Limb (tissue), 2 donors: ENCODE measurements at regions not wholly inside any gene's neighbourhood (a gene's known extent, or its start where the extent isn't known, plus 50 kb on each side); places are given as distances from the start of the nearest gene placed in this dataset.

Source experiments
- DNase-seq, 2 donors: peaks; one replicate each; pipeline ENCODE4 v3.0.0-alpha.2; 2016; ENCODE audit errors: extremely low spot score in 2 of 2

DNA sequence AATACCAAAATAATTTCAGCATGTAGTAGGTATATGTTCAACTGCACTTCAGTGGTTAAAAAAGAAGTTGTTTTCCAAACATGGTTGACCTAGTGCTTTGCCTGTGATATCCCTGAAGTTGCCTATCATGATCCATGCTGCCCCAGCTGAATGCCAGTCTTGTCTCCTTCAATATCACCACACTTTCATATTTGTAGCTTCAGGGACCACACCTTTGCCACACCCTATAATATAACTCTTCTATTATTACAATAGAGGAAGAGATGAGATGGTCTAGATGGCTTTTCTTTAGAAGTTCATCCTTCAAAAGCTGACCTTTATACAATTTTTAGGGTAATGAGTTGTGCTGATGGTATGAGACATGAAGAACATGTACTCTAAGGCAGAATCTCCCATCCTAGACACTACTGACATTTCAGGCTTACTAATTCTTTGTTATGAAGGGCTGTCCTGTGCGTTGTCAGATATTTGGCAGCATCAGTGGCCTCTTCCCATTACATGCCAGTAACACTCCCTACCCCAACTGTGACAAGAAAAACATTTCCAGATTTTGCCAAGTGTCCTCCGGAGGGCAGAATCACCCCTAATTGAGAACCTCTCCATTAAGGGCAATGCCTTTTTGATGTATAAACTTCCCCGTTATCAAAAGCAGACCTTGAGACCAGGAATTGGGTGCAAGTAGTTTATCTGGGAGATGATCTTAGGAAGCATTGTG lies 76.2 kb upstream of the PLCL2 start:
- no peak for DNase-seq

DNA sequence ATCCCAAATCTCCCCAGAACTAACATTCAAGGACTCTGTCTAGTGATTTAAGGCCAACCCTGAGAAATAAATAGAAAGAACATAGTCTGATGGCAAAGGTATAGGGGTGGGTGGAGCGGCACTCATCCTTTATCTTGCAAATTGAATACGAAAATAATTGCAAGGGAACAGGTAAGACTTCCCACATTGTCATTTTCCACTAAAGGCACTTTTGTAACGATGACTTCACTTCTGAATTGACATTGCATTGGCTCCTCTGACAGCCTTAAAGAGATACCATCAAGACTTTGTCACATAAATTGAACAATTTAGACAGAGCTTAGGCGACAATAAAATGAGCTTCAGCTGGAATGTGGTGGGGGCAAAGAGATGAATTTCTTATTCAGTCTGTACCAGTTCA lies 75.3 kb upstream of the PLCL2 start:
- no peak for DNase-seq

- DNase-seq = no peak
Measured at GRCh38 chr3:16809993-16810392, 74.8 kb upstream of the PLCL2 start.

DNA sequence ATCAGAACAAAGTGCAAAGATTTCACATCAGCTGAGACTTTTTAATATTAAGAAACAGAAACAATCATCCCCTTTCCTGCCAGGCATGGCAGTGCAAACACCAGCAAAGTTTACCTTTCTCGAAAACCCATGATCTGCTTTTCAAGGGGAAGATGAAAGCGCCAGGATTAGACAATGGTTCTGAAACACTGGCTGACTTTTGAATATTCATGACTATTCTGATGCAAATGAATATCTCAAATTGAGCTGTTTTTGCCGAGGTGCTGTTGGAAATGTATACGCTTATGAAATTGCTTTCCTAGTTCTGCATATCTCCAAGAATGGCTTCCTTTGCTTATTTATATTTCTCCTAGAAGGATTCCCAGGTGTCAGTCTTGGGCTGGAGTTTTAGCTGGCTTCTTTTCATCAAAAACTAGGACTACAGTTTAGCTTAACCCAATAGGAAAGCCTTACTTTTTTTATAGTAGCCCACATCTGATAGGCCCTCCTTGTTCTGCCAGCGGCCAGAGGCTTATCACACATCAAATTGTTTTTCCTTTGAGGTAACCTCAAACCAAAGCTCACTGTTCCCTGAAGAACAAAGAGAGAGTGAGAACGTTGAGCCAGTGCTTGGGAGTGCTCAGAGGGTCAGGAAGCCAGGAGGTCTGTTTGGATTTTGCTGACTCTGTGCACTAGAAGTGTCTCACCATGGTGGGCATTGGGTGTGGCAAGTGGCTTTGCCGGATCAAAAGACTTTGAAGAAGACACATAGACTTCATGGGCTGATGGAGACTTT lies 74.0 kb upstream of the PLCL2 start:
- no peak for DNase-seq

DNA sequence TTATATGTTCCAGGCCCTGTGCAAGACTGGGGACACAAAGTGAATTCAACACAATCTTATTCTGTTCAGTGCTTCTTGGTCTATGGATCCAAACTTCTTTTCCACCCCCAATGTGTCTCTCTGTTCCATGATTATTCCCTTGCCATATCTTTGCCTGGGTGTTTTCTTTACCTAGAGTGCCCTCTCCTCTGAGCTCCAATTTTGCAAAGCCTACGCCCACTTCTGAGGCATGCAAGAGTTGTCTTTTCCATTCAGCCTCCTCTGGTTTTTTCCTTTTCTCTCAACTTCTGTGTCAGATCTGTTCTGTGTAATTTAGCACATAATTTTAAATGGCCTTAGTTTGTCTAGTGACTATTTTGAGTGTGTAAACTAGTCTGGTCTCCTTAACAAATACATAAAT lies 72.8 kb upstream of the PLCL2 start:
- DNase-seq = no peak

DNA sequence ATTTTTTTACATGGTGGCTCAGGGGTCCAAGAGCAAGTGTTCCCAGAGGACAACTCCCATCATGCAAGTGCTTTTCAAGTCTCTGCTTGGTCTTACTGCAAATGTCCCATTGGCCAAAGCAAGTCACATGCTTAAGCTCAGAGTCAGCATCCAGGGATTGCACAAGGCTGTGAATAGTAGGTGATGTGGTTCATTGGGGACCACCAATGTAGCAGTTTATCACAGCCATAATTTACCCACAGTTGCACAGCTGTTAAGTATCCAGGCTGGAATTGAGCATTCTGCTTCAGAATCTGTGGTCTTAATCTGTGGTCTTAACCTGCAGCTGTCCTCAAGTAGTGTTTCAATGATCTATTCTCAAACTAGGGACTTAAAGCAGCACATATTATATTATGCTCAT lies 71.4 kb upstream of the PLCL2 start:
- no peak for DNase-seq

DNA sequence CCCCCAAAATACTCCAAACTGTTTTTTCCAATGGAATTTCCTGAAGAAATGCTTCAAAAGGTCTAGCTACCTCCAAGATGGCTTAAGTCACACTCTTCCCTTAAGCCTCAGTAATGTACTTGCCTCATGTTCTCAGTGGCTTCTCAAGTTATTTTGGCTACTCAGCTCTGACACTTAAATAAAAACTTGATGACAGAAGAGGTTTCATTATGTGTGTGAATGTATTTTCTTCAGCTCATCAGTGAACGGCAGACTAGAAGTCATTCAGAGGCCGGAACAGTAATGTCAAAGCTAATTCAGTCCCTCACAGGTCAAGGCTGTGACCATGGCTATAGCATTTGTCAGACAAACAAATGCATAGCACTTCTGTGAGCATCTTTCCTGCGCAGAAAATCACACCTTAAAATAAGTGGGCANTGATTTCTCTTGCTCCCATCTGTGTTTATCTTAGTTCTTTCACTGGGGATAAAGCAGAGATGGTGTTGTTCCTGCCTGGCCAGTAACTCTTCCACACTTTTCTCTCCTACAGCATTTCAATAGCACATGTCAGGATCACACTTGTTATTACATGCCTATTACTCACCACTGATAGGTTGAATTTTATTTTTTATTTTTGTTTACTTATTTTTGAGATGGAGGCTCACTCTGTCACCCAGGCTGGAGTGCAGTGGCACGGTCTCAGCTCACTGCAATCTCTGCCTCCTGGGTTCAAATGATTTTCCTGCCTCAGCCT lies 68.5 kb upstream of the PLCL2 start:
- DNase-seq = no peak

- no peak for DNase-seq
Measured at GRCh38 chr3:16817197-16817596, 67.6 kb upstream of the PLCL2 start.

- DNase-seq = no peak
Measured at GRCh38 chr3:16818194-16818593, 66.6 kb upstream of the PLCL2 start.

- DNase-seq = no peak
Measured at GRCh38 chr3:16818945-16819344, 65.8 kb upstream of the PLCL2 start.

GRCh38 chr3:16820485-16820884 lies 64.3 kb upstream of the PLCL2 start:
- no peak for DNase-seq

DNA sequence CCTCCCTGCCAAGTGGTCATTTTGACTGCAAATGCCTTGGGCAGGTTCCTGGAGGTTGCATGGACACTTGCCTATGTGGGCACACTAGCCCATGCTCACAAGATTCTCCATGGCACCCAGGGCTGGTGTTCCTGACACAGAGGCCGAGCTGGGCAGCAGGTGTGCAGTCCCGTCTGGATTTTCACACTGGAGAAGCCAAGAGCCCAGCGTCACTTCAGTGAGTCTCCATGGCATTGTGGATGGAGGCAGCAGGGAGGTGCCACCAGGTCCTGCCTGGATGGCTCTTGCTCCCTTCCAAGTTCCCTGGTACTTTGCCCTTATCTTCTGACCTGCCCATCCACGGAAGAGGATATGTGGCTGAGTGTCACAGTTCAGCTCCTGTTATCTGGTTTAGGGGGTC lies 63.7 kb upstream of the PLCL2 start:
- DNase-seq = no peak

DNA sequence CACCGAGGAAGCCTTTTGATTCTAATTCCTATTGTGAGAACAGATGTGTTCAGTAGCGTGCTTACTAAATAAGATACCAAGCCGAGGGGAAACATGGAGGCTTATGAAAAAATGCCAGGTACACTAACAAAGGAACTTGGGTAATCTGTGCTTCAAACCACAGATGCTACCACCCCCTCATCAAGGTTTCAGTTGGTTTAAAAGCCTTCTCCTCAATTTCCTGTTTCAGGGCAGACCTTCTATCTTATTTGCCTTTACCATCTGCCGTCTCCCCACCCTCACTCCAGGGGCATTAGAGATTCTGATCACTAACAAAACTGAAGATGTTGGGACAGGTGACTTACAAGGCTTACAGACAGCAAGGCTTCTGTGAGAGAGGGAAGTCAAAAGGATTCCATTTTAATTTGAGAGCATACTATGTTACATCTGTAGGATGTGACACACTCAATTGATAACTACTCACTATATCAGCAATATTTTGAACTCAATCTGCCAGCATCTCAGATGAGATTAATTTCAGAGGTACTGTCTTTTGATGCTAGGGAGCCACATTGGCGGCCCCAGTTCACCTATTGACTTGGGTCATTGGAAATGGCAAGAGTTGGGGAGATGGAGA lies 60.6 kb upstream of the PLCL2 start:
- DNase-seq = no peak

DNA sequence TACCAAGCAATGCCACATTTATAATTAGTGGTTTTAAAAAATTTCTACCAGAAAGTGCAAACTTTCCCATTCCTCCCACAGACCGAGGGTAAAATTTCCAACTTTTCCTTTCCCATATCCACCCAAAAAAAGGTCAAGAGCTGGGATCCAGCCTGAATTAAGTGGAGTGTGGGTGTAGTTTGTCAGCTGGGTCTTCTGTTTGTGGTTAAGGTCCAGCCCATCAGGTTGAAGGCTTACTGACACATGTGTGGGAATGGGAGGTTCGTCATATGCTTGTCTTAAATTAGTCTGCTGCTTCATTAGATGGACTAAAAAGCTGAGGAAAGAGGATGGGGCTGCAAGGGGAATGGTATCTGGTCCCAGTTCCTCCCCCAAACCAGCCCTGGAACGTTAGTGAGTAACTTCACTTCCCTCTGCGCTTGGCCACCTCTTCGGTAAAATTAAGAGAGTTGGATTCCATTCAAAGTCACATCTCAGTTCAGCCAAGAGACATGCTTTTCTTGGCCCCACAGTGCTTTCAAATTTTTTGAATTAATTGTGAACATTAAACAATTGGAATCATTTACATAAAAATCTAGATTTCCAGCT lies 59.0 kb upstream of the PLCL2 start:
- no peak for DNase-seq

DNA sequence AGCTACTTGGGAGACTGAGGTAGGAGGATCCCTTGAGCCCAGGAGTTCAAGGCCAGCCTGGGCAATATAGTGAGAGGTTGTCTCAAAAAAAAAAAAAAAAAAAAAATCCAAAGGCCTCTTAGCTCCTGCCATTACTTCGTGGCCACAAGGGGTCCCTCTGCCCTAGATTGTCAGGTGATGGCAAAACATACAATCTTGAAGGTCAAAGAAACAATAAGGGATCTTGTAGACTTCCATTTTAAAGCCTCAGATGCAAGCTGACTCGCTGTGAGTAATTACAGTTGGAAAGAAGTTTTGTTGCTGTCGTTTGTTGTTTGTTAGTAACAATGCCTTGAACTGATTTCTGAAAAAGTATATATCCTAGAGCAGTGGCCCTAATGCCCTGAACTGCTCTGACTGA lies 55.9 kb upstream of the PLCL2 start:
- DNase-seq = no peak

GRCh38 chr3:16831846-16832245 lies 52.9 kb upstream of the PLCL2 start:
- no peak for DNase-seq

GRCh38 chr3:16834214-16834613 lies 50.5 kb upstream of the PLCL2 start:
- no peak for DNase-seq

GRCh38 chr3:16834753-16835152 lies 50.0 kb upstream of the PLCL2 start:
- no peak for DNase-seq
